ENCODE measurements at regions not wholly inside any gene's neighbourhood (a gene's known extent, or its start where the extent isn't known, plus 50 kb on each side); places are given as distances from the start of the nearest gene placed in this dataset.

- no peak for DNase-seq (ENCODE audit: low spot score)
Observed at GRCh38 chr6:163694072-163694471, 279.6 kb downstream of the QKI start.

- DNase-seq (ENCODE audit: low spot score), result no peak
Observed at GRCh38 chr6:163691049-163691448, 276.5 kb downstream of the QKI start.

- no peak for DNase-seq (ENCODE audit: low spot score)
Observed at GRCh38 chr6:163688739-163689362, 274.3 kb downstream of the QKI start.

- DNase-seq (ENCODE audit: low spot score), result no peak
Observed at GRCh38 chr6:163687075-163687474, 272.6 kb downstream of the QKI start.

GRCh38 chr6:163686301-163686700 lies 271.8 kb downstream of the QKI start:
- no peak for DNase-seq (ENCODE audit: low spot score)

- no peak for DNase-seq (ENCODE audit: low spot score)
Observed at GRCh38 chr6:163683105-163683622, 268.6 kb downstream of the QKI start.

GRCh38 chr6:163679753-163680152 lies 265.2 kb downstream of the QKI start:
- no peak for DNase-seq (ENCODE audit: low spot score)

GRCh38 chr6:163679012-163679660 lies 264.6 kb downstream of the QKI start:
- DNase-seq (ENCODE audit: low spot score), result no peak

- no peak for DNase-seq (ENCODE audit: low spot score)
Observed at GRCh38 chr6:163675611-163676010, 261.1 kb downstream of the QKI start.

- no peak for DNase-seq (ENCODE audit: low spot score)
Observed at GRCh38 chr6:163672710-163673109, 258.2 kb downstream of the QKI start.

- DNase-seq (ENCODE audit: low spot score), result no peak
Observed at GRCh38 chr6:163671791-163672190, 257.3 kb downstream of the QKI start.

- DNase-seq (ENCODE audit: low spot score), result no peak
Observed at GRCh38 chr6:163671355-163671754, 256.8 kb downstream of the QKI start.

GRCh38 chr6:163670336-163670735 lies 255.8 kb downstream of the QKI start:
- no peak for DNase-seq (ENCODE audit: low spot score)

- no peak for DNase-seq (ENCODE audit: low spot score)
Observed at GRCh38 chr6:163668061-163668426, 253.5 kb downstream of the QKI start.

- DNase-seq (ENCODE audit: low spot score), result no peak
Observed at GRCh38 chr6:163667372-163668060, 253.0 kb downstream of the QKI start.

GRCh38 chr6:163665464-163665863 lies 250.9 kb downstream of the QKI start:
- no peak for DNase-seq (ENCODE audit: low spot score)

GRCh38 chr6:163663575-163663974 lies 249.1 kb downstream of the QKI start:
- DNase-seq (ENCODE audit: low spot score), result no peak

GRCh38 chr6:163662604-163663225 lies 248.2 kb downstream of the QKI start:
- DNase-seq (ENCODE audit: low spot score), result no peak

- no peak for DNase-seq (ENCODE audit: low spot score)
Observed at GRCh38 chr6:163661272-163661671, 246.8 kb downstream of the QKI start.

- no peak for DNase-seq (ENCODE audit: low spot score)
Observed at GRCh38 chr6:163659803-163660202, 245.3 kb downstream of the QKI start.

- DNase-seq (ENCODE audit: low spot score), result no peak
Observed at GRCh38 chr6:163655217-163656121, 241.0 kb downstream of the QKI start.

Data from HuH-7.5 (cell line).